NCI-H524 (cell line): ENCODE measurements at regions not wholly inside any gene's neighbourhood (a gene's known extent, or its start where the extent isn't known, plus 50 kb on each side); places are given as distances from the start of the nearest gene placed in this dataset.

ENCODE experiments used
- DNase-seq, 2 experiments: peaks; one replicate each; lab custom pipeline; 2025; lab: John Stamatoyannopoulos, UW

GRCh38 chr3:54021071-54021470, 101.3 kb upstream of the CACNA2D3 start:
- DNase-seq, result no peak

GRCh38 chr3:54020436-54020835, 101.9 kb upstream of the CACNA2D3 start:
- no peak for DNase-seq

DNA sequence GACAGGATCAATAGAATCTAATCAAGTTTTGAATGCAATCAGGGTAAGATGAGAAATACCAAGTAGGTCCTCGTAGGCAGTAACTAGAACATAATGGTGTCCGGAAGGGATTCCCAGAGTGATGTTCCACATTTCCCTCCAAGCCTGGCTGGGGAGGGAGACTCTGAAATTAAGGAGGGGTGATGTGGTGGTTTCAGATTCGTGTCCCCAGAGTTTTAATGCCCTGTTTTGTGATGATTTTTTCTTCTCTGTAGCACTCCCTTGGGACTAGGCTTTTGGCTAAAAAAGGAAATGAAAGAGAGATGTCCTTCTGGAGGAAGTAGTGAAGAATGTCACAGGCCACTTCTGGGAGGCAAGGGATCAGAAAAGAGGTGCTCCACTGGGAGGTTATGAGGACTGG, 108.3 kb upstream of the CACNA2D3 start:
- DNase-seq, result peak in 1 of 2 experiments; percentile 3

DNA sequence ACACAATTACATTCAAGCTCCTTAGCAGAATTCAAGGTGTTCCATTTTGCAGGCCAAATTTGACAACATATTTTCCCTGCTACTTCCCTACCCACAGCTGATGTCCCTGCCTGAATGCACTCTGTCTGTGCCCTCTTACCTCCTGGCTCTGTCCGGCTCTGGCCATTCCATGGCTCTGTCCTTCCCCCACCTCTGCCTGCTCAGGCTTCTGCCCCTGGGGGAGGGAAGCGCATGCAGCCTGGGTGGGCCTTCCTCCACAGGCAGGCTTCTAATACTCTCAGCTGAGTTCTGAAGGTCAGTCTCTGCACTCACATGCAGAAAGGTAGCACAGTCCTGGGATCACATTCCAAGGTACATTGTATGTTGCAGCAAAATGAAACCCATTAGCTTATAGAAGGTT, 113.6 kb upstream of the CACNA2D3 start:
- no peak for DNase-seq

- no peak for DNase-seq
These were observed 114.3 kb upstream of the CACNA2D3 start for GRCh38 chr3:54008099-54008498.

DNA sequence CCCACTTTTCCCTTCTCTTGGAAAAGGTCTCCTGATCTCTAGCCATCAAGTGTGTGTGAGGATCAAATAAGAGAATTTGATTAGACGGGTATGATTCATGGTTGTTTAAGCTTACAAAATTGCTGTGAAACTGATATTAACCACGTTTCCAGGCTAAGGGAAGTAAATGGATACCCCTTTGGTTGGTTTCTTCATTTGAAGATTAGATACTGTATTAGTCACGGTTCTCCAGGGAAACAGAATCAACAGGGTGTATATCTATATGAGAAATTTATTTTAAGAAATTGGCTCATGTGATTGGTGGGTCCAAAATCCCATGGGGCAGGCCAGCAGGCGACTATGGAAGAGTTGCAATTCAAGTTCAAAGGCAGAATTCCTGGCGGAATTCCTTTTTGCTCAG, 112.7 kb upstream of the SELENOK start:
- no peak for DNase-seq

GRCh38 chr3:54003136-54003535, 111.5 kb upstream of the SELENOK start:
- DNase-seq, result no peak

DNA sequence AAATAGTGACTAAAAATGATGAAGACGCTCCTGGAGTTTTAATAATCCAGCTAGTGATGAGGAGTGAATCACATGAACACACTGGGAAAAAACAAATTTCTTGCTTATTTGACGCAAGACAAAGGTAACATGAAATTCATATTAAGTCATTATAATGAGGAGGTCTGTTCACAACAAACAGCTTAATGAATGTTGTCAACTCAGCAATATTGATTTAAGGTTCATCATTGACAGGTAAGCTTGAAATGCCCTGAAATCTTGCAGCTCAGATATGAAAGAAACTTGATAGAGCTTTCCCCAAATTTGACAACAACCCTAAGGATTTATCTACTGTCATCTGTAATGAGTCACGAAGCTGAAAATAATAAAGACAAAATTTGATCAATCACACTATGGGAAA, 108.1 kb upstream of the SELENOK start:
- no peak for DNase-seq

DNA sequence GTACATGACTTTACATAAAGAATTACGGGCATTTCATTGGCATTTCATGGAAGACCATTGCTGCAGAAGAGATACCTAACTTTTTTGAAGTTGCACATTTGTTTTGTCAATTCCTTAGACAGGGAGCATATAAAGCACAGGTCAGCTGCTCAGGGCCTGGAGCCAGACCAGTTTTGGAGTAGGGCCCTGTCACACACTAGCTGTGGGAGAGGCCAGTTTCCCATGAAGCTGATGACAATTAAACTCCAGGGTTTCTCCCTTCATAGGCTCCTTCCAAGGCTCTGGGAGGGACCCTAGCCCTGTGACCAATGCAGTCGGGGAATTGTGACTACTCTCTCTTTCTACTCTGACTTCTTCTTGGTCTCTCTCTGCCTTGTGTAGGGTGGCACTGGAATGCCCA, 107.3 kb upstream of the SELENOK start:
- no peak for DNase-seq

DNA sequence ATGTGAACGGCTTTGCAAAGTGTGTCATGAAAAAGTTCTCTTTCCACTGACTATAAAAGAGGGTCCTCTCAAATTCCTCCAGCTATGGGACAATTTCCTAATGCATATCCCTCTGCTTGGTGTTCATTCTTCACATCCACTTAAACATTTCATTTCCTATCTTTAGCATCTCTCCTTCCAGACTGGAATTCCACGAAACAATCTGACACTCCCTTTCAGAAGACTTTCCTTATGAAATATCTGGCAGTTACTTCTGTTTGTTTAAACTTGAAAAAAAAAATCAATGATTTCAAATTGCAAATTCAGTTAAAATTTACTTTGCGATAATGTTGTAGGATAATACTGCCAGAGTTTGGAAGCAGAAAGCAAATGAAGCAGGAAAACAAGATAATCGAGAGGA, 105.8 kb upstream of the SELENOK start:
- no peak for DNase-seq

DNA sequence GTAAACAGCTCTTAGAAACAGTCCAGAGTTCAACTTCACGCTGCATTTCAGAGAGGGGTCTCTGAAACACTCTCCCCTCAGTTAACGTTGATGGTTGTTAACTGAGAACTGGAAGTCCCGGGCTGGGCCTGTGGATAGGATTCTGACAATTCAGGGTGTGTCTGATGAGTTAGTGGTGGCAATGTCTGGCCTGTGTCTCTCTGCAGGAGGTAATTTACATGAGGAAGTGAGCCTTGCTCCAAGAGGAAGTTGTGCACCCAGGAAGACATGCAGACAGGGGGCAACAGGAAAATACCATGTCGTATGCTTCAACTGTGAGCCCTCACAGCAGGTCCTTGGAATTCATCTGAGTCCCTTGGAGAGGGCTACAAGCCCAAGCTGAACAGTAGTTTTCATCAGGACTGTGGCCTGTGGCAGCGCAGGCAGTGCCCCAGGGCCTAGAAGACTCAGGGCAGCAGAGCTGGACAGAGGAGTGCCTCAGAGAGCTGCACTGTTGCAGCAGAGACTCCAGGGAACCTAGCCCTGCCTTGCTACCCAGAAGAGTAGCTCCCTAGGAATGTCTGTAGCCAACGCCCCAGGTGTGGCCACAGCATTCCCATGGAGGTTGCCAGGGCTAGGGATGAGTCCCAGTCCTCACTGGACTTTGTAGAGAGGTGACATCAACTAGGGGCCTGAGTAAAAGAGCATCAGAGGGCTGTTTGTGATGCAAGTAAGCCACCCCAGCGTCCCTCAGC, 104.6 kb upstream of the SELENOK start:
- no peak for DNase-seq

- no peak for DNase-seq
These were observed 103.4 kb upstream of the SELENOK start for GRCh38 chr3:53994986-53995603.

- DNase-seq, result no peak
These were observed 99.6 kb upstream of the SELENOK start for GRCh38 chr3:53991240-53991639.

- no peak for DNase-seq
These were observed 98.3 kb upstream of the SELENOK start for GRCh38 chr3:53989946-53990345.

DNA sequence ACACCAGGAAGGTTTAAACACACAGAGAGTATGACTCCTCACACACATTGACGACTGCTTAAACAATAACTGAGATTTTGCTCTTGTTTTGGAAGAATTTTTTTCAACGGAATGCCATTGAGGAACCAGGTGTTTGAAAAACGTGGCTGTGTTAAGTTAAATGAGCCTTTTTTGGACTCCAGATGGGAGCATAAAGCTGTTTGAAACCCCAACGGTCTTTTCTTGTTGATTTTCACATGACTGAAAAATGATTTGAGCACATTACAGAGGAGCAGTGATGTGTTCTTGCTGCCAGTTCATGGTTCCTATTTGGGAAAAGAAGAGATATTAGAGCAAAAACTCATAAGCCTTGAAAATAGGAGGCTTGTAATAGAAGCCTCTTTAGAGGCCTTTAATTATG, 97.8 kb upstream of the SELENOK start:
- DNase-seq, result no peak

GRCh38 chr3:53978386-53978785, 86.7 kb upstream of the SELENOK start:
- peak; percentile 88 to 89 for DNase-seq

- no peak for DNase-seq
These were observed 83.7 kb upstream of the SELENOK start for GRCh38 chr3:53975382-53975781.

DNA sequence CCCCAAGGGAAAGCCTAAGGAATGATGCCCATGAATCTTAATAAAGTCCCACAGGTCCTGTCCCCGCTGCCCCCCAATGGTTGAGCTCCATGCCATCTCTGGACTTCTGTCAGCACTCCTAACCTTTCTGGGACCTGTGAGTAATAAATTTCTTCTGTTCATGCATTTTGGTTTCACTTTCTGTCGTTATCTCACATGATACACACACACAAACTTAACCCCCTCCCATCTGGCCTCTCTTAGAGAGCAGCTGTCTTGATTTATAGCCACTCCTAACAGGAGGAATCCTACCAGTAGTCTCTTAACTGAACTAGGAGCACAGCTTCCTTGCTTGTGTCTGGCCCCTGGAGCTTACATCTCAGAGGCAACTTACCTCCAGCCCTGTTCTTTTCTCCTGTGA, 82.7 kb upstream of the SELENOK start:
- DNase-seq, result peak; percentile 48 to 83

DNA sequence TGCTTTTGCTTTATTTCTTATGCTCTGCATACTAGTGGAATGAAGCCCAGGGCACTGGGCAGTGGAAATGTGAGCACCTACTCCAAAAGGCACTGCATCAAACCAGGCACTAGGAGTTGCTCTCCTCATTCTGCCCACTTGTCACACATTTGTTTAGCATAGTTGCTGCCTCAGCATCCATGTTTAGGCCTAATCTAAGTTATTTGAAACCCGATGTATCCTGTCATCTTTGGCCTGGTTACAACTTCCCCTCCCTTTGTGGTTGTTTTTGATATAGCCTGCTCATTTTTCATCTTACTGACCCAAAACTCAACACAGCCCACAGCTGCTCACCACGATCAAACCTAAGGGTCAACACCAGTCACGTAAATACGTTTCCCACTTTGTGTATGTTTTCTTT, 82.2 kb upstream of the SELENOK start:
- no peak for DNase-seq

GRCh38 chr3:53970661-53971060, 79.0 kb upstream of the SELENOK start:
- no peak for DNase-seq

GRCh38 chr3:53969086-53969485, 77.4 kb upstream of the SELENOK start:
- DNase-seq, result no peak

GRCh38 chr3:53965291-53965690, 73.6 kb upstream of the SELENOK start:
- no peak for DNase-seq

DNA sequence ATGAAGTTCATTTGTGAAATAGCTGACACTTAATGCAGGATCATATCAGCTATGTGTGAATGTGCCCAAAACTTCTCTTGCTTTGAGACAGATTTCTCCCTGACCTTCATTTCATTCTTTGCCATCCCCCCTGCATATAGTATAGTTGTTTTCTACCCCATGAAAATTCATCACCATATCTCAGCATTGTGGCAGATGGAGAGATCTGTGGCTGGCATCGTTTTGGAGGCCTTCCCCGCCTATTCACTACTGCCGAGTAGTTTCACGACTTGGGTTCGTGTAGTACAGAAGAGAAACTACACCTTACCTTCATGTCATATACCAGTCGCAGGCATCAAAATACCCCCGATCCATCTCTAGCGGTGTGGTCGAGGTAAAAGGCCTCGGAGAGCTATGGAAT, 66.2 kb upstream of the SELENOK start:
- no peak for DNase-seq

GRCh38 chr3:53956586-53956985, 64.9 kb upstream of the SELENOK start:
- no peak for DNase-seq
